Chondrocyte (in vitro differentiated cells): ENCODE measurements at regions not wholly inside any gene's neighbourhood (a gene's known extent, or its start where the extent isn't known, plus 50 kb on each side); places are given as distances from the start of the nearest gene placed in this dataset.

Source experiments
- DNase-seq: peaks from one replicate; pipeline ENCODE4 v3.0.0; 2021; ENCODE audit warnings: mixed read lengths, low spot score
- H3K27ac Mint-ChIP-seq: one replicate; pipeline ENCODE4 v1.8.0; 2021; ENCODE audit warnings: mild to moderate bottlenecking, moderate library complexity, mixed read lengths; ENCODE audit not compliant: unreplicated experiment
- H3K27me3 Mint-ChIP-seq: 2 replicates; pipeline ENCODE4 v1.8.0; 2021; ENCODE audit warnings: low read depth, mixed read lengths
- H3K36me3 Mint-ChIP-seq: 2 replicates; pipeline ENCODE4 v1.8.0; 2021; ENCODE audit warnings: low read depth, mixed read lengths
- H3K4me1 Mint-ChIP-seq: 2 replicates; pipeline ENCODE4 v1.8.0; 2021; ENCODE audit warnings: low read depth, mild to moderate bottlenecking, mixed read lengths
- H3K4me3 Mint-ChIP-seq: one replicate; pipeline ENCODE4 v1.8.0; 2021; ENCODE audit warnings: mild to moderate bottlenecking, moderate library complexity, mixed read lengths; ENCODE audit not compliant: unreplicated experiment
- H3K9me3 Mint-ChIP-seq: 2 replicates; pipeline ENCODE4 v1.8.0; 2021; ENCODE audit warnings: low read depth, mixed read lengths
- CTCF ChIP-seq: fragments of 200-600 bp; sonication (generic); IDR thresholded peaks from 2 replicates; pipeline ENCODE4 v1.5.0; 2021; ENCODE audit warnings: antibody characterized with exemption, mild to moderate bottlenecking, moderate library complexity

- Mint-ChIP-seq H3K27ac (no peak overlapping the region), H3K36me3 (no peaks in the 10 kb centered on the region), H3K4me1 (peaks cover 2% of the 10 kb centered on the region), H3K27me3 (peaks cover 51% of the 10 kb centered on the region), H3K9me3 (no peaks in the 10 kb centered on the region), H3K4me3 (no peak overlapping the region)
- no peak for DNase-seq
- TF ChIP-seq CTCF = no peak
These were observed 99.9 kb downstream of the CHST1 start for GRCh38 chr11:45565446-45565988.

- Mint-ChIP-seq H3K4me1 (peaks cover 9% of the 10 kb centered on the region), H3K27ac (no peak overlapping the region), H3K9me3 (no peaks in the 10 kb centered on the region), H3K4me3 (no peak overlapping the region), H3K36me3 (no peaks in the 10 kb centered on the region), H3K27me3 (peaks cover 43% of the 10 kb centered on the region)
- no peak for TF ChIP-seq CTCF
- no peak for DNase-seq
These were observed 101.6 kb downstream of the CHST1 start for GRCh38 chr11:45563810-45564209.

- H3K27ac Mint-ChIP-seq = no peak overlapping the region
- no peak for TF ChIP-seq CTCF
- no peak for DNase-seq
- H3K36me3 Mint-ChIP-seq = no peaks in the 10 kb centered on the region
- H3K4me3 Mint-ChIP-seq = no peak overlapping the region
- peaks cover 40% of the 10 kb centered on the region for H3K27me3 Mint-ChIP-seq
- H3K9me3 Mint-ChIP-seq = no peaks in the 10 kb centered on the region
- peaks cover 9% of the 10 kb centered on the region for H3K4me1 Mint-ChIP-seq
These were observed 102.3 kb downstream of the CHST1 start for GRCh38 chr11:45563171-45563570.

GRCh38 chr11:45560913-45561281 lies 104.5 kb downstream of the CHST1 start:
- Mint-ChIP-seq H3K27me3 (peaks cover 40% of the 10 kb centered on the region), H3K9me3 (peaks cover 4% of the 10 kb centered on the region), H3K27ac (no peak overlapping the region), H3K4me1 (peaks cover 9% of the 10 kb centered on the region), H3K4me3 (no peak overlapping the region), H3K36me3 (no peaks in the 10 kb centered on the region)
- no peak for TF ChIP-seq CTCF
- DNase-seq = no peak

- Mint-ChIP-seq H3K36me3 (no peaks in the 10 kb centered on the region), H3K27me3 (peaks cover 43% of the 10 kb centered on the region), H3K9me3 (peaks cover 4% of the 10 kb centered on the region), H3K4me1 (peaks cover 9% of the 10 kb centered on the region), H3K27ac (no peak overlapping the region), H3K4me3 (no peak overlapping the region)
- no peak for TF ChIP-seq CTCF
- DNase-seq = no peak
These were observed 105.1 kb downstream of the CHST1 start for GRCh38 chr11:45560155-45560912.
